HG02759 (cell line): ENCODE measurements at regions not wholly inside any gene's neighbourhood (a gene's known extent, or its start where the extent isn't known, plus 50 kb on each side); places are given as distances from the start of the nearest gene placed in this dataset.
A peak's percentile ranks its signal among the peaks of the same experiment; 100 is the strongest.

Source experiments
- ATAC-seq: cut with Tn5 transposase; IDR thresholded peaks from one replicate; pipeline ENCODE4 v1.9.1; 2021; ENCODE audit warnings: mild to moderate bottlenecking, moderate library complexity; ENCODE audit not compliant: unreplicated experiment

- ATAC-seq, result no peak
These were observed 90.3 kb upstream of the TMEM17 start for GRCh38 chr2:62596061-62596921.

DNA sequence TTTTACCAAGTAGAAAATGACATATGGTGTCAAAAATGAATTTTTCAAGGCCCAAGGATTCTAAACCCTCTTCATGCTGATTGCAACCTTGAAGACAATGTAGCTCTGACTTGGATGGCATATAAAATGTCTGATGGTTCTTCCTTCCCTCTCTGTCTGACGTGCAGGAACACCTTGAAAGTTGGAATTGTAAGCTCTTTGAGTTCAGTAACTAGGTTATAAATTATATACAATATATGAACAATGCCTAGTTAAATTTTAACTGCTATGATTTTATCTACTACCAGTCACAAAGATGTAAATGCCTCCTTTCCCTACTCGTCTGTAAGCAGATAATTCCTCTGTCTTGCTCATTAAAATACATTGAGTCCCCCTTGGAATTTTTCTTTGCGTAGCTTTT lies 89.5 kb upstream of the TMEM17 start:
- ATAC-seq, result no peak

DNA sequence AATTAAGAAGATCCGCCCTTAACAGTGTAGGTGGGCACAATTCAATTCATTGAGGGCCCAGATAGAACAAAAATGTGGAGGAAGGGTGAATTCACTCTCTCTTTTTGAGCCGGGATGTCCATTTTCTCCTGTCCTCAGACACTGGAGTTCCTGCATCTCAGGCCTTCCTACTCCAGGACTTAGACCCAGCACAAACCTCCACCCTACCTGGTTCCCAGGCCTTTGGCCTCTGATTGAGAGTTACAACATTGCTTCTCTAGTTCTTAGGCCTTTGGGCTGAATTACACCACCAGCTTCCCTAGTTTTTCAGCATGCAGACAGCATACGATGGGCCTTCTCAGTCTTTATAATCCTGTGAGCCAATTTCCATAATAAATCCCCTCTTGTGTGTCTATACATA lies 87.8 kb upstream of the TMEM17 start:
- ATAC-seq, result no peak

- ATAC-seq, result no peak
These were observed 85.5 kb upstream of the TMEM17 start for GRCh38 chr2:62591491-62591890.

DNA sequence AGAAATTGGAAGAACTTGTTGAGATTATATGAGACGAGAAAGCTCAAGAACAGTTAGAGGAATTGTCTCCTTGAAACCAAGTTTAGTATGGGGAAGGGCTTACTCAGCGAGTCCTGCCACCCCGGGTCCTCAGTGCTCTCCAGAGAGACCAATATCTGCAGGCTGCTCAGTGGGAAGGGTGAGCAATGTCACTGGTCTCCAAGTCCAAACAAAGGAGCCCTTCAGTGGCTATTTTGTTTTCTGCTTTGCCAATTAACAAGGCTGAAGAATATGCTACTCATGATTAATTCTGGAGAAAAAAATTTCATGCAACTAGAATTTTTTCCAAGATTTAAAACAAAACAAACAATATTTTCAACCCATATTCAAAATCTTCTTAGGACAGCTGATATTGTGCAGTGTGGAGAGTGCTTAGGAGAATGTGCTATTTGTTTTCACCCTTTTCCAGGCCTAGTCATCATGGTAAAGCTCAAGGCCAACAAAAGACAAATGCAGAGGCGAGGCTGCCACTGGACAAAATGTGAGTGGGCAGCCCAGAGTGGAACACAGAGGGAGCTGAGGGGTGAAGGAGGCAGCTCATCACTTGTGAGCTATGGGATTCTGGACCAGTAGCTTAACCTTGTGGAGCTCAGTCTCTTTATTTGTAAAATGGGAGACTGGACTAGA lies 83.8 kb upstream of the TMEM17 start:
- no peak for ATAC-seq

- no peak for ATAC-seq
These were observed 81.6 kb upstream of the TMEM17 start for GRCh38 chr2:62587592-62587991.

- peak; percentile 50 for ATAC-seq
These were observed 81.0 kb upstream of the TMEM17 start for GRCh38 chr2:62586981-62587380.

GRCh38 chr2:62578803-62579640 lies 73.0 kb upstream of the TMEM17 start:
- ATAC-seq, result no peak

DNA sequence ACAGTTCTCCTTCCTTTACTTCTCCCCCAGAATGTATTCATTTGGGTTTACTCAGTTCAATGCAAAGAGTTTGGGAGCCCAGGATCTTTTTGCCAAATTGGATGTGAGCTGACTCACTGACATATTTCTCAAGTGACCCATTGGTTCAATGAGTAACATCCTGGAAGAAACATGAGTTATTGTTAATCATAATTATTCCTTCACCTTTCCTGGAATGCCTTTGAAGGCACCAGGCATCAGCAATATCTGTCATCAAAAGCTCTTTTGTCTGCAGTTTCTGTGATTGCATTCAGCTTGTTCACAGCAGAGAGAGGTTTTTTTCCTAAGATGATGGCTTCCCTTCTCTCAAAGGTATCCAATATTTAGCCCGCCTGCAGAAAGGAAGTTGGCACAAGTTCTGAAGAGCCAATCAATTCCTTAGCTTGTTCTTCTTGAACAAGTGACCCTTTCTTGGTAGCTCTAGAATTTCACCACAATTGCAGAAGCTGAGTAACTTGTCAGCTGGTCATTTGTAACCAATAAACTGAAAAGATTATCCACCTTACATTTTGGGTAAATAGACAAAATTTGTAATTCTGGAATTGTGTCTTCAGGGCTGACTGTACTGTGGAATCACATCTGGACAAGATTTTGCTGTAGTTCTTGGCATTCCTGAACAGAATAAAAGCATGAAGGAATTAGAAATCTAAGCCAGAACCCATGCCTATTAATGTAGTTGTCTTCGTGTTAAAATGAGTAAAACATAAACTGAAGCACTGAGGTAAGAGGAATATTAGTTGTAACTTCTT lies 72.2 kb upstream of the TMEM17 start:
- no peak for ATAC-seq

DNA sequence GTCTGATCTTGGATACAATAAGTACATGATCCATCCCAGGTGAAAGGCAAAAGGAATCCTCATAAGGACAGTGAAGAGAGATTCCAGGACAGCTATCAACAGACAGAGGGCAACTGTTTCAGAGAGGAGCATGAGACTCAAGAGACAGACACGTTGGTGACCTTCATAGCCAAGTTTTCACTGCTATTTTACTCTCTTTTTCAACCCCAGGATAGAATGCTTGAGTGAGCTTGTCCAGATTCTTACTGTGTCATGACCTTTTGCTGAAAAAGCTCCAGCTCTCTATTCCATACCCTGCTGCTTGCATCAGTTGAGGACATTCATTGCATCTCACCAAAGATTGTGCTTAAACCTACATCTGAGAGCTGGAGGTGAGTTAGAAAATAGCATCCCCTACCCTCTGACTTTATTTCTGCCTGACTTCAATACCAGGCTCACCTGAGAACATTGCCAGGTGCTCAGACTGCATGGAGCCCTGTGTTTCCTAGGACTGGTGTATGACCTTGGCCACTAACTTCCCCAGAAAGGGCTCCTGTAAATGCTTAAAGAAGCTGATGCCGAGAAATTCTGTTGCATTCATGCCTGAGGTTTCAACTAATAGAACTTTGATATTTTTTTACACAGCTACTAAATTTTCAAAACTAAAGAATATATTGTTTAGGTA lies 70.4 kb upstream of the TMEM17 start:
- ATAC-seq, result no peak

DNA sequence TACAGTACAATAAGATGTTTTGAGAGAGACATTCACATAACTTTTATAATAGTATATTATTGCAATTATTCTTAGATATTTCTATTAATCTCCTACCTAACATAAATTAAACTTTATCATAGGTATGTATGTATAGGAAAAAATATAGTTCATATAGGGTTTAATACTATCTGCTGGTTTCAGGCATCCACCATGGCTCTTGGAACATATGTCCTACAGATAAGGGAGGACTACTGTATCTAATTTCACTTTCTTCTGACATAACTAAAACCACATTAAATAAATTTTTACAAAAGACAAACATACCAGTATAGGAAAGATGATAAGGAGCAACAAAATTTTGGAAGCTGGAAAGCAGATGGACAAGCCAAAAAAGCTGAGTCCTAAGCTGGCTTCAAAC lies 67.9 kb upstream of the TMEM17 start:
- no peak for ATAC-seq

- no peak for ATAC-seq
These were observed 67.2 kb upstream of the TMEM17 start for GRCh38 chr2:62573137-62573731.

- no peak for ATAC-seq
These were observed 65.1 kb upstream of the TMEM17 start for GRCh38 chr2:62570861-62571698.

DNA sequence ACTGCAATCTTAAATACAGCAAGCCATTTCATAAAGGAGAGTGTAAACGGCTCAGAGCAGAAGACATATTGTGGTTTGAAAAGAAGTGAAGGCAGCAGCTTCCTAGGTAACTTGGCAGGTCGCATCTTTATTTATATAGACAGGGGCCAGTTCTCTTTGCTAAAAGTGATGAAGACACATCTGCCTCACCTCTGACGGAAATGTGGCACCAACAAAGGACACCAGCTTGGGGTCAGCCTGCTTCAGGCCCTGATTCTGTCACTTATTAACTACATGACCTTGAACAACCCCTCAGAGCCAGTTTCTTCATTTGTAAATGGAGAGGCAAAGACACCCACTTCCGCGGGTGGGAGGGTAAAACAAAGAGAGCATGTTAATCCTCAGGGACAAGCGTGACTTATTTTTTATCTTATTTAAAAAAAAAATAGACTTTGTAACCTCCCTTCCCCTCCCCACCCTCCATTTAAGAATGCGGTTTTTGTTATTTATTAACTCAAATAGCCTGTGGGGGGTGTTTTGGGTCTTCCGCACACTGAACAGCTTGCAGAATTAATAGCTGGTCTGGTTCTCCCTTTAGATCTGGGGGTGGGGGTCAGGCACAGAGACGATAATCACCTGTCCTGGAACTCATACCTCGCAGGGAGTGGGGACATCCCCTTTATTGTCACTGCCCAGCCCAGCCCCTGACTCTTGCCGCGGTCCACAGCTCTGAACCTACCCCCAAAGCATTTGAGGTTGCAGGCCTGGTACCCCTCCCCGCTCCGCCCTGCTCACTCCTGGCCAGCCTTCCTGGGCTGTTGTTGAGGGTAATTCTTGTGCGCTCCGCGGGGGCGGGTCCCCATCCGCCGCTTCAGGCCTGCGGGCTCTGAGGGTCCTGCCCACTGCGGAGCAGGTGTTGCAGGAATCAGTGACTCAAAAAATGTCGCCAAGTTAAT lies 64.2 kb upstream of the TMEM17 start:
- no peak for ATAC-seq

DNA sequence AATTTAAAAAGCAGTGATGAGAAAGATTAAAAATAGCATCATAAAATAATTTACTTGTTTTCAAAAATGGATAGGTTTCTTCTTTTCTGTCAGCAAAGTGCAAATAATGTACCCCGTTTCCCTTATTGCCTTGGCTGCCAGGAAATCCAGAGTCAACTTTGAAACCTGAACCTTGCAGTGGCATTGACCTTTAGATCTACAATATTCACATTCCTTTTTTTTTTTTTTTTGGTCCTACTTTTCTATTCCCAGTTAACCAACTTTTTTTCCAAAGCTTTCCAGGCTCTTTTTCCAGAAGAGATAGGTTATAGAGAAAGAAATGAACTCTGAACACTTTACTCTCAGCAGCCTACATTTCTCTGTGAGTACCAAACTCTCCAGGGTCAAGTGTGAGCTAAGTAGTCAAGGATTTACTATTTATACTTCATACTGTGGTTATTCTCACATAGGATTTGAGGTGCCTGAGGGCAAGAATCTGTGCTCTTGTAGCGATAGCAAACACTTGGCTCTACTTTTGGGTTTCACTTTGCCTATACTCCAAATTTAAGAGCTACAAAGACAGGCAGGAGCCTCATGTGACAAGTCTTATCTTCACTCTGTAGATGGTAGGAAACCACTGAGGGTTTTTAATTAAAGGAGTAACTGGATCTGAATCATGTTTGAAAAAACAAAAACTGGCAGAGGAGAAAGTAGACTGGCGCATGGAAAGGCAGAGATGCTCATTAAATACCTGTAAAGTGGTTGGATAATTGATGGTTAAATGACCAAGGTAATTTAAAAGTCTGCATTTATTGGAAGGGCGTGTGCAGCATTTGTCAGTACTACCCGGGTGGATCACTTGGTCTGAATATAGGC lies 63.2 kb upstream of the TMEM17 start:
- no peak for ATAC-seq

DNA sequence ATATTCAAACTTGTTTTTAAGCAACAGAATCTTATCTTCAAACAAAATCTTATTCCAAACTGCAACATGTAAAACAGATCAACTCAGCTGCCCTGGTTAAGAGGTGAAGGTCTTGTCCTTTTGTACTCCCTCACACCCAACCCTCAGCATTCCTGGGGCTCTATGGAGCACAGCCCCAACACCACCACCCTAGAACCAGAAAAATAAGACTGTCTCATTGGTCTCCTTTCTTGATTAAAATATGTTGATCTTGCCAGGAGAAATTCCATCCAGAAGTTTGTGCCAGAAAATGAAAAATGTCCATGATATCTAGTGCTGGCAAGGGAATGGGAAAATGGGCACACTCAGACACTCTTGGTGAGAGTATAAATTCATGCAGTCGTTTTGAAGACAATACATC lies 62.1 kb upstream of the TMEM17 start:
- ATAC-seq, result no peak

DNA sequence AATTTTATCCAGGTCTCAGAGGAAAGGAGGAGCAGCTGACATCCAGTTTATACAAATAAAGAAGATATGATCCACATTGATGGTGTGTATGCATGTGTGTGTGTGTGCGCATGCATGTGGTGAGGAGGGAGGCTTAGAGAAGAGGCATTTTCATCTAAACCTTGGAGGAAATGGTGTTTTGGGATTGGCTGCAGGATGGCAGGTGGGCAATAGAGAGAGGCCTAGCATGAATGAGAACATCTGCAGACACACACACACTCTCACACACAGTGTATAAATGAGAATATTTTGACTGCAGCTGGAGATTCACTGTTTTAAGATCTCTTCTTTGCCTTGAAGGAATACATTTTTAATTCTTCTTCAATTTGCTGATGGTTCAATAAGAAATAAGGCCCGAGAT lies 61.7 kb upstream of the TMEM17 start:
- ATAC-seq, result no peak
